ENCODE measurements at regions not wholly inside any gene's neighbourhood (a gene's known extent, or its start where the extent isn't known, plus 50 kb on each side); places are given as distances from the start of the nearest gene placed in this dataset.

DNA sequence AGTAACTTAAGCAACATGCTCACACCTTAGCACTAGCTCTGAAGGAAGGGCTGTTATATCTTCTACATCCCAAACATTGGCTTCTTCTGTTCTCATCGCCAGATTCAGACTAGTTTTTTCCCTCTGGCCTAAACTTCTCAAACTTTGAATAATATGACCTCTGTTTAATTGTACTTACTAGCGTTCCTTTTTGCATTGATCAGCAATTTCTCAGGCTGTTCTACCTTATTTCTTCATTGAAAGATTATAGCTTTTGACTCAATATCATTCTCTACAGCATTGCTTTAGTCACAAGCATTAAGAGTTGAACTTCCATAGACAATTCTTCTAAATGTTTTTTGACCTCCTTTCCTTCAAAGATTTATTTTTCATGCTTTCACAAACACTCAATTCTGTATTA is 659.2 kb downstream of the PCDH7 start:
- intact Hi-C loops (cut with DNase I; ENCODE audit: low total_unique reads) = no loop called here
- TF ChIP-seq POLR2A (IDR thresholded peaks at IDR 0.05) = no peak
- no peak for TF ChIP-seq POLR2AphosphoS5 (IDR thresholded peaks at IDR 0.05)
- TF ChIP-seq, protein P1, sequence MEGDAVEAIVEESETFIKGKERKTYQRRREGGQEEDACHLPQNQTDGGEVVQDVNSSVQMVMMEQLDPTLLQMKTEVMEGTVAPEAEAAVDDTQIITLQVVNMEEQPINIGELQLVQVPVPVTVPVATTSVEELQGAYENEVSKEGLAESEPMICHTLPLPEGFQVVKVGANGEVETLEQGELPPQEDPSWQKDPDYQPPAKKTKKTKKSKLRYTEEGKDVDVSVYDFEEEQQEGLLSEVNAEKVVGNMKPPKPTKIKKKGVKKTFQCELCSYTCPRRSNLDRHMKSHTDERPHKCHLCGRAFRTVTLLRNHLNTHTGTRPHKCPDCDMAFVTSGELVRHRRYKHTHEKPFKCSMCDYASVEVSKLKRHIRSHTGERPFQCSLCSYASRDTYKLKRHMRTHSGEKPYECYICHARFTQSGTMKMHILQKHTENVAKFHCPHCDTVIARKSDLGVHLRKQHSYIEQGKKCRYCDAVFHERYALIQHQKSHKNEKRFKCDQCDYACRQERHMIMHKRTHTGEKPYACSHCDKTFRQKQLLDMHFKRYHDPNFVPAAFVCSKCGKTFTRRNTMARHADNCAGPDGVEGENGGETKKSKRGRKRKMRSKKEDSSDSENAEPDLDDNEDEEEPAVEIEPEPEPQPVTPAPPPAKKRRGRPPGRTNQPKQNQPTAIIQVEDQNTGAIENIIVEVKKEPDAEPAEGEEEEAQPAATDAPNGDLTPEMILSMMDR (IDR thresholded peaks at IDR 0.05) = no peak

DNA sequence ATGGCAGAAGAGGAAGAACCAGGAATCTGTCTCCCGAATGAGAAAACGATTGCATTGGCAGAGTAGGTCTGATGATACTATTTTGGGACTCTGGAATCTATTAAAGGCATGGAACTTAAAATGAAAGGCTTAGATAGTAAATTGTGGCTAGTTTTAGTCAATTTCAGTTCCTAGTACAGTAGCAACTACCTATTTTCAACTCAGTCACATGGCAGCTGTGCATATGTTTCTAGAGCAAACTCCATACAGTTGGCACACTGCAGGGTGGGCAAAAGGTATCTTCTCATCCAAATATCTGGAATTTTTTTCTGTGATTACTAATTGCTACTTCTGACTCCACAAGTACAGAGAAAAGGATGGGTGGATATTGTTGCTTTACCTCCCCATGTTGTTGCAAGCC is 663.6 kb downstream of the PCDH7 start:
- TF ChIP-seq, protein P1 (IDR thresholded peaks at IDR 0.05) = no peak
- TF ChIP-seq POLR2A (IDR thresholded peaks at IDR 0.05) (no peak), POLR2AphosphoS5 (IDR thresholded peaks at IDR 0.05) (no peak)
- Histone ChIP-seq H3K27ac (no peak overlapping the region), H3K27me3 (no peaks in the 10 kb centered on the region), H3K9me3 (no peaks in the 10 kb centered on the region), H3K4me1 (no peaks in the 10 kb centered on the region), H3K4me3 (no peak overlapping the region), H3K36me3 (no peaks in the 10 kb centered on the region)
- intact Hi-C loops (cut with DNase I; ENCODE audit: low total_unique reads) = no loop called here
- DNase-seq (ENCODE audit: low spot score in 2 of 2) = no peak

More for the DNA sequence above, 659.2 kb downstream of the PCDH7 start:
- H3K36me3 ChIP-seq = no peaks in the 10 kb centered on the region
- DNase-seq (ENCODE audit: low spot score in 2 of 2) = no peak
- H3K9me3 ChIP-seq = no peaks in the 10 kb centered on the region
- H3K4me1 ChIP-seq = no peaks in the 10 kb centered on the region
- H3K4me3 ChIP-seq = no peak overlapping the region
- no peak overlapping the region for H3K27ac ChIP-seq
- no peaks in the 10 kb centered on the region for H3K27me3 ChIP-seq

DNA sequence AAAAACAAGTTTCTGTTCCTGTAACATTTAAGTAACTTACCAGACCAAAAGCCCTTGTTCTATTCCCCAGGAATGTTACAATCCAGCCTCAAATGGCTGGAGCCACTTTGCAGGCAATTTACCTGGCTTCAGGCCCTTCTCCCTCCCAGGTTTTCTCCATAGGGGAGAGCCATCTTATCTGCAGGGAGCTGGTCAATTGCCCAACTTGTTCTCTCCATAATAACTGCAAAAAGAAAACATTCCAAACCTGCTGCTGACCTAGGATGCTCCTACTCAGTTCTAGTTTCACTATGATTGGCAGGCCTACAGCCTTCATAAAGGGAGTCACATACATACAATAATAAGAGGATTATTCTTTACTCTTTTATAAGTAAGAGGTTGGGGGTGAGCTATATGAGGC is 670.7 kb downstream of the PCDH7 start:
- no peaks in the 10 kb centered on the region for H3K9me3 ChIP-seq
- intact Hi-C loops (cut with DNase I; ENCODE audit: low total_unique reads) = no loop called here
- TF ChIP-seq POLR2A (IDR thresholded peaks at IDR 0.05) (no peak), POLR2AphosphoS5 (IDR thresholded peaks at IDR 0.05) (no peak)
- TF ChIP-seq, protein P1 (IDR thresholded peaks at IDR 0.05) = no peak
- no peak overlapping the region for H3K27ac ChIP-seq
- no peaks in the 10 kb centered on the region for H3K27me3 ChIP-seq
- H3K4me3 ChIP-seq = no peak overlapping the region
- DNase-seq (ENCODE audit: low spot score in 2 of 2) = no peak
- no peaks in the 10 kb centered on the region for H3K36me3 ChIP-seq
- no peaks in the 10 kb centered on the region for H3K4me1 ChIP-seq

DNA sequence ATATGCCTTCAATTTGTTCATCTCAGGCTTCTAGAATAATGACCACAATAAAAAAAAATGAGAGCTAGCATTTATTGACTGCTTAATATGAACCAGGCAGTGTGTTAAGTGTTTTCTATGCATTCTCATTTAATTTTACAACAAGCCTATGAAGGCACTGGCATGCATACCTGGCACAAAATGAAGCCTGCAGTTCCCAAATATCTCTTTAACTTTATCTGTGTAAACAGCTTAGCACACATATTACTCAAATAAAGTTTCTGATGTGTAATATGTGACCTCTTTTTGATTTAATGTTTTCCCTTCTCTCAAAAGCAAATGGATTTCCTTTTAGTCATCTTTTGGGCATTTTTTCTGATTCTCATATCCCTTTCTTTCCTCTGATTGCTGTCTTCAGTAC is 671.8 kb downstream of the PCDH7 start:
- H3K4me3 ChIP-seq = no peak overlapping the region
- DNase-seq (ENCODE audit: low spot score in 2 of 2) = no peak
- no peaks in the 10 kb centered on the region for H3K36me3 ChIP-seq
- no peak overlapping the region for H3K27ac ChIP-seq
- H3K27me3 ChIP-seq = no peaks in the 10 kb centered on the region
- intact Hi-C loops (cut with DNase I; ENCODE audit: low total_unique reads) = no loop called here
- no peaks in the 10 kb centered on the region for H3K9me3 ChIP-seq
- no peaks in the 10 kb centered on the region for H3K4me1 ChIP-seq
- TF ChIP-seq, protein P1 (IDR thresholded peaks at IDR 0.05) = no peak
- TF ChIP-seq POLR2AphosphoS5 (IDR thresholded peaks at IDR 0.05) = no peak
- TF ChIP-seq POLR2A (IDR thresholded peaks at IDR 0.05) = no peak

DNA sequence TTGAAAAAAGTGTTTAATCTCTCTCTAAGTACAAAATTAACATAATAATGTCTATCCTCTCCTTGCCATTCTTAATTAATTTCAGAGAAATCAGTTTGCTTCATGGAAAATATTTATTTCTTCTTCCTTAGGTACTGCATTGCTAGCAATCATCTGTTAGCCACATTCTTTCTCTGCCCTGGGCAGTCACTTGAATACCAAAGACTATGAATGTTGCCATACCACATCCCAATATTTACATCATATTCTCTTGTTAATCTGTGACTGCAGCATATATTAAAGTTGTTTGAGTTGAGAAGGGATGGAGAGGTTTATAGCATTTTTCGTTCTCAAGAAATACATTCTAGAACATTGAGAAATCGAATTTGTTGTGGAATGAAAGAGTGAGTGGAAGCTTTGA is 672.8 kb downstream of the PCDH7 start:
- no peaks in the 10 kb centered on the region for H3K27me3 ChIP-seq
- intact Hi-C loops (cut with DNase I; ENCODE audit: low total_unique reads) = no loop called here
- no peak overlapping the region for H3K4me3 ChIP-seq
- H3K4me1 ChIP-seq = no peaks in the 10 kb centered on the region
- no peak overlapping the region for H3K27ac ChIP-seq
- no peaks in the 10 kb centered on the region for H3K36me3 ChIP-seq
- TF ChIP-seq POLR2AphosphoS5 (IDR thresholded peaks at IDR 0.05) = no peak
- no peaks in the 10 kb centered on the region for H3K9me3 ChIP-seq
- no peak for DNase-seq (ENCODE audit: low spot score in 2 of 2)

DNA sequence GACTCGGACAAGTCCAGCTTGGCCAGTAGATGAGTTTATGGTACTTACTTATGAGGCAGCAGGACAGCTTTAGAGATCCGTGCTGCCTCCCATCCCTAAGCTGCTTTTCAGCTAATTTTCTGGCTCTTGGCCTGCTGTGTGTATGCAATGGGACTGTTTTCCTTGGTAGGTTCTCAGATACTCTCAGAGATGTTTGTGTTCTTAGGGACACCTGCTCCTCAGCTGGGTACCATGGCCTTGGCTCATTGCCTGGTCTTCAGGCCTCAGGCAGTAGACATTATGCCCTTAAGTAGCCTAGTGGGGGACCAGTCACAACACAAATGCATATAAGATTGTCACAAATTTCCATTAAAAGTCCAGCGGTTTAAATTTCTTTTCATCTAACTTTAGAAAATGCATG is 688.0 kb downstream of the PCDH7 start:
- Histone ChIP-seq H3K4me3 (no peak overlapping the region), H3K9me3 (no peaks in the 10 kb centered on the region), H3K27me3 (no peaks in the 10 kb centered on the region), H3K27ac (no peak overlapping the region), H3K4me1 (no peaks in the 10 kb centered on the region), H3K36me3 (no peaks in the 10 kb centered on the region)
- intact Hi-C loops (cut with DNase I; ENCODE audit: low total_unique reads) = no loop called here
- no peak for TF ChIP-seq POLR2AphosphoS5 (IDR thresholded peaks at IDR 0.05)
- TF ChIP-seq, protein P1 (IDR thresholded peaks at IDR 0.05) = no peak
- TF ChIP-seq POLR2A (IDR thresholded peaks at IDR 0.05) = no peak
- DNase-seq (ENCODE audit: low spot score in 2 of 2) = no peak
